GM23338 (cell line): ENCODE measurements at regions not wholly inside any gene's neighbourhood (a gene's known extent, or its start where the extent isn't known, plus 50 kb on each side); places are given as distances from the start of the nearest gene placed in this dataset.

Experiments used
- ATAC-seq: fragments of 200-7000 bp; cut with Tn5 transposase; 3 replicates; pipeline ENCODE4 v1.9.1; 2020
- DNase-seq: peaks from one replicate; pipeline ENCODE4 v3.0.0-alpha.2; 2015; ENCODE audit warnings: low spot score
- H2AFZ ChIP-seq: fragments of 200-600 bp; sonication (generic); 2 replicates; pipeline ENCODE4 v1.8.0; 2016; ENCODE audit warnings: antibody characterized with exemption, mild to moderate bottlenecking, moderate library complexity
- H3F3A ChIP-seq: fragments of 200-600 bp; sonication (generic); replicated peaks from 2 replicates; pipeline ENCODE4 v1.8.0; 2017; ENCODE audit warnings: antibody characterized with exemption, mixed run types, low read depth
- H3K27ac ChIP-seq: fragments of 200-600 bp; sonication (generic); 2 replicates; pipeline ENCODE4 v1.6.1; 2016; ENCODE audit warnings: low read depth
- H3K27me3 ChIP-seq: fragments of 200-600 bp; sonication (generic); 2 replicates; pipeline ENCODE4 v1.8.0; 2016; ENCODE audit warnings: mild to moderate bottlenecking, mixed run types, moderate library complexity; ENCODE audit not compliant: insufficient read depth
- H3K36me3 ChIP-seq: fragments of 200-600 bp; sonication (generic); 2 replicates; pipeline ENCODE4 v1.8.0; 2016; ENCODE audit warnings: mild to moderate bottlenecking; ENCODE audit not compliant: insufficient read depth
- H3K4me1 ChIP-seq: fragments of 200-600 bp; sonication (generic); 2 replicates; pipeline ENCODE4 v1.8.0; 2016; ENCODE audit warnings: mild to moderate bottlenecking, moderate library complexity; ENCODE audit not compliant: insufficient read depth
- H3K4me2 ChIP-seq: fragments of 200-600 bp; sonication (generic); 2 replicates; pipeline ENCODE4 v1.7.1; 2017; ENCODE audit warnings: mixed run types
- H3K4me3 ChIP-seq: fragments of 200-600 bp; sonication (generic); 2 replicates; pipeline ENCODE4 v1.6.1; 2016; ENCODE audit warnings: mixed run types
- H3K79me2 ChIP-seq: fragments of 200-600 bp; sonication (generic); replicated peaks from 2 replicates; pipeline ENCODE4 v1.8.0; 2017; ENCODE audit warnings: mild to moderate bottlenecking; ENCODE audit not compliant: insufficient read depth
- H3K9me2 ChIP-seq: fragments of 200-600 bp; sonication (generic); 2 replicates; pipeline ENCODE4 v1.8.0; 2017; ENCODE audit not compliant: insufficient read depth
- H4K20me1 ChIP-seq: fragments of 200-600 bp; sonication (generic); replicated peaks from 2 replicates; pipeline ENCODE4 v1.8.0; 2017; ENCODE audit warnings: mild to moderate bottlenecking; ENCODE audit not compliant: insufficient read depth
- H3K27ac Mint-ChIP-seq: 2 replicates; pipeline ENCODE4 v1.8.0; 2020; ENCODE audit warnings: inconsistent platforms, mild to moderate bottlenecking, moderate library complexity, mixed read lengths
- H3K27me3 Mint-ChIP-seq: 3 replicates; pipeline ENCODE4 v1.8.0; 2022; ENCODE audit warnings: low read depth, mild to moderate bottlenecking, moderate library complexity, mixed read lengths, inconsistent platforms; ENCODE audit not compliant: insufficient read depth, poor library complexity
- H3K36me3 Mint-ChIP-seq: 3 replicates; pipeline ENCODE4 v1.8.0; 2021; ENCODE audit warnings: low read depth, mild to moderate bottlenecking, inconsistent platforms, moderate library complexity, mixed read lengths
- H3K4me1 Mint-ChIP-seq: 3 replicates; pipeline ENCODE4 v1.8.0; 2020; ENCODE audit warnings: mild to moderate bottlenecking, inconsistent platforms, mixed read lengths
- H3K4me3 Mint-ChIP-seq: 3 replicates; pipeline ENCODE4 v1.8.0; 2021; ENCODE audit warnings: moderate library complexity, mild to moderate bottlenecking, inconsistent platforms, mixed read lengths
- H3K9me3 Mint-ChIP-seq: 3 replicates; pipeline ENCODE4 v1.8.0; 2020; ENCODE audit warnings: moderate library complexity, mild to moderate bottlenecking, inconsistent platforms, mixed read lengths
- CREB1 ChIP-seq: fragments of 250-450 bp; sonication (Bioruptor Pico); IDR thresholded peaks from 2 replicates; pipeline ENCODE4 v1.5.0; 2020; ENCODE audit warnings: low read depth, mild to moderate bottlenecking, moderate library complexity
- EZH2 ChIP-seq: fragments of 200-600 bp; sonication (generic); IDR thresholded peaks from one replicate; pipeline ENCODE4 v1.8.0; 2017; ENCODE audit warnings: antibody characterized with exemption, mild to moderate bottlenecking, low read depth; ENCODE audit not compliant: unreplicated experiment
- EZH2phosphoT487 ChIP-seq: fragments of 200-600 bp; sonication (generic); IDR thresholded peaks from one replicate; pipeline ENCODE4 v1.8.1; 2018; ENCODE audit warnings: antibody characterized with exemption; ENCODE audit not compliant: unreplicated experiment
- JUNB ChIP-seq: IDR thresholded peaks from one replicate; pipeline ENCODE4 v1.6.1; 2016; ENCODE audit warnings: antibody characterized with exemption; ENCODE audit not compliant: unreplicated experiment
- NANOG ChIP-seq: IDR thresholded peaks from 2 replicates; pipeline ENCODE4 v1.6.1; 2016; ENCODE audit warnings: antibody characterized with exemption, borderline replicate concordance
- POLR2AphosphoS5 ChIP-seq: IDR thresholded peaks from 2 replicates; pipeline ENCODE4 v1.6.1; 2016; ENCODE audit warnings: antibody characterized with exemption, low read depth
- STAT1 ChIP-seq: IDR thresholded peaks from one replicate; pipeline ENCODE4 v1.6.1; 2016; ENCODE audit warnings: antibody characterized with exemption; ENCODE audit not compliant: unreplicated experiment
- ZNF114 ChIP-seq: fragments of 250-450 bp; sonication (Bioruptor Pico); IDR thresholded peaks from 2 replicates; pipeline ENCODE4 v1.5.0; 2020; ENCODE audit warnings: mild to moderate bottlenecking, moderate library complexity
- ZNF331 ChIP-seq: fragments of 250-450 bp; sonication (Bioruptor Pico); IDR thresholded peaks from 2 replicates; pipeline ENCODE4 v1.5.0; 2020; ENCODE audit warnings: low read depth, mild to moderate bottlenecking, moderate library complexity
- TF ChIP-seq, protein P1 (sequence below): IDR thresholded peaks from one replicate; pipeline ENCODE4 v1.6.1; 2018; ENCODE audit warnings: antibody characterized with exemption; ENCODE audit not compliant: unreplicated experiment
- TF ChIP-seq, protein P2 (sequence below): IDR thresholded peaks from 2 replicates; pipeline ENCODE4 v1.6.1; 2016; ENCODE audit warnings: antibody characterized with exemption
- TF ChIP-seq, protein P3 (sequence below): fragments of 250-450 bp; sonication (Bioruptor Pico); IDR thresholded peaks from 2 replicates; pipeline ENCODE4 v1.5.0; 2020; ENCODE audit warnings: mild to moderate bottlenecking, moderate library complexity
- TF ChIP-seq, protein P4 (sequence below), 2 experiments: fragments of 200-600 bp in 1 of 2; sonication (generic) in 1 of 2; conservative IDR thresholded peaks; 2 replicates each; pipeline versions ENCODE4 v1.5.1 to v1.6.1; 2016 to 2017; ENCODE audit warnings: antibody characterized with exemption in 2 of 2, low read depth in 2 of 2, mild to moderate bottlenecking in 2 of 2, moderate library complexity in 1 of 2

DNA sequence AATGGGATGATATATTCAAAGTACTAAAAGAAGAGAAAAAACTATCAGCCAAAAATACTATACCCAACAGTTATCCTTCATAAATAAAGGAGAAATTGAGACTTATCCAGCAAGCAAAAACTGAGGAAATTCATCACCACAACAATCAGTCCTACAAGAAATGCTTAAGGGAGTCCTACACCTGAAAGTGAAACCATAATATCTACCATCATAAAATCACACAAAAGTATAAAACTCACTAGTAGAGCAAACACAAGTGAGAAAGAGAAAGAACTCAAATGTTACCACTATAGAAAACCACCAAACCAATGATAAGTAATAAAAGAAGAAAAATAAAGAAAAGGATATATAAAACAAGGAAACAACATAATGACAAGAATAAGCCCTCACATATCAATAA lies 103.6 kb upstream of the NEO1 start (continued):
- no peak for TF ChIP-seq EZH2phosphoT487

DNA sequence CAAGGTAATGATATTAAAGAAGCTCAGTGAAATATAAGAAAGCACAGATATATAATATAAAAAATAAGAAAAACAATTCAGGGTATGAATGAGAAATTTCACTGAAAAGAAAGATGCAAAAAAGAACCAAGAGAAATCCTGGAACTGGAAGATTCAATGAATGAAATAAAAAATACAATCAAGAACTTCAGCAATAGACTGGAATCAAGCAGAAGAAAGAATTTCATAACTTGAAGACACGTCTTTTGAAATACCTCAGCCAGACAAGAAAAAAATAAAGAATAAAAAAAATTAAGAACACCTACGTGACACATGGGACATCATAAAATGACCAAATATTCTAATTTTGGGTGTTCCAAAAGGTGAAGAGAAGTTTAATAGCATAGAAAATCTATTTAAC lies 104.6 kb upstream of the NEO1 start:
- no peaks in the 10 kb centered on the region for H3K36me3 ChIP-seq
- Mint-ChIP-seq H3K9me3 (no peaks in the 10 kb centered on the region), H3K4me1 (no peaks in the 10 kb centered on the region), H3K36me3 (no peaks in the 10 kb centered on the region), H3K4me3 (no peak overlapping the region), H3K27me3 (peaks cover 5% of the 10 kb centered on the region), H3K27ac (no peak overlapping the region)
- TF ChIP-seq EZH2phosphoT487: no peak
- TF ChIP-seq, protein P1, sequence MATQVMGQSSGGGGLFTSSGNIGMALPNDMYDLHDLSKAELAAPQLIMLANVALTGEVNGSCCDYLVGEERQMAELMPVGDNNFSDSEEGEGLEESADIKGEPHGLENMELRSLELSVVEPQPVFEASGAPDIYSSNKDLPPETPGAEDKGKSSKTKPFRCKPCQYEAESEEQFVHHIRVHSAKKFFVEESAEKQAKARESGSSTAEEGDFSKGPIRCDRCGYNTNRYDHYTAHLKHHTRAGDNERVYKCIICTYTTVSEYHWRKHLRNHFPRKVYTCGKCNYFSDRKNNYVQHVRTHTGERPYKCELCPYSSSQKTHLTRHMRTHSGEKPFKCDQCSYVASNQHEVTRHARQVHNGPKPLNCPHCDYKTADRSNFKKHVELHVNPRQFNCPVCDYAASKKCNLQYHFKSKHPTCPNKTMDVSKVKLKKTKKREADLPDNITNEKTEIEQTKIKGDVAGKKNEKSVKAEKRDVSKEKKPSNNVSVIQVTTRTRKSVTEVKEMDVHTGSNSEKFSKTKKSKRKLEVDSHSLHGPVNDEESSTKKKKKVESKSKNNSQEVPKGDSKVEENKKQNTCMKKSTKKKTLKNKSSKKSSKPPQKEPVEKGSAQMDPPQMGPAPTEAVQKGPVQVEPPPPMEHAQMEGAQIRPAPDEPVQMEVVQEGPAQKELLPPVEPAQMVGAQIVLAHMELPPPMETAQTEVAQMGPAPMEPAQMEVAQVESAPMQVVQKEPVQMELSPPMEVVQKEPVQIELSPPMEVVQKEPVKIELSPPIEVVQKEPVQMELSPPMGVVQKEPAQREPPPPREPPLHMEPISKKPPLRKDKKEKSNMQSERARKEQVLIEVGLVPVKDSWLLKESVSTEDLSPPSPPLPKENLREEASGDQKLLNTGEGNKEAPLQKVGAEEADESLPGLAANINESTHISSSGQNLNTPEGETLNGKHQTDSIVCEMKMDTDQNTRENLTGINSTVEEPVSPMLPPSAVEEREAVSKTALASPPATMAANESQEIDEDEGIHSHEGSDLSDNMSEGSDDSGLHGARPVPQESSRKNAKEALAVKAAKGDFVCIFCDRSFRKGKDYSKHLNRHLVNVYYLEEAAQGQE: no peak
- no peak for TF ChIP-seq ZNF331 (CRISPR knock-in tag)
- no peak for TF ChIP-seq STAT1
- TF ChIP-seq NANOG: no peak
- no peak for TF ChIP-seq EZH2
- TF ChIP-seq, protein P2, sequence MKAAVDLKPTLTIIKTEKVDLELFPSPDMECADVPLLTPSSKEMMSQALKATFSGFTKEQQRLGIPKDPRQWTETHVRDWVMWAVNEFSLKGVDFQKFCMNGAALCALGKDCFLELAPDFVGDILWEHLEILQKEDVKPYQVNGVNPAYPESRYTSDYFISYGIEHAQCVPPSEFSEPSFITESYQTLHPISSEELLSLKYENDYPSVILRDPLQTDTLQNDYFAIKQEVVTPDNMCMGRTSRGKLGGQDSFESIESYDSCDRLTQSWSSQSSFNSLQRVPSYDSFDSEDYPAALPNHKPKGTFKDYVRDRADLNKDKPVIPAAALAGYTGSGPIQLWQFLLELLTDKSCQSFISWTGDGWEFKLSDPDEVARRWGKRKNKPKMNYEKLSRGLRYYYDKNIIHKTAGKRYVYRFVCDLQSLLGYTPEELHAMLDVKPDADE: no peak
- no peak for TF ChIP-seq ZNF114 (CRISPR knock-in tag)
- TF ChIP-seq JUNB: no peak
- TF ChIP-seq, protein P3, sequence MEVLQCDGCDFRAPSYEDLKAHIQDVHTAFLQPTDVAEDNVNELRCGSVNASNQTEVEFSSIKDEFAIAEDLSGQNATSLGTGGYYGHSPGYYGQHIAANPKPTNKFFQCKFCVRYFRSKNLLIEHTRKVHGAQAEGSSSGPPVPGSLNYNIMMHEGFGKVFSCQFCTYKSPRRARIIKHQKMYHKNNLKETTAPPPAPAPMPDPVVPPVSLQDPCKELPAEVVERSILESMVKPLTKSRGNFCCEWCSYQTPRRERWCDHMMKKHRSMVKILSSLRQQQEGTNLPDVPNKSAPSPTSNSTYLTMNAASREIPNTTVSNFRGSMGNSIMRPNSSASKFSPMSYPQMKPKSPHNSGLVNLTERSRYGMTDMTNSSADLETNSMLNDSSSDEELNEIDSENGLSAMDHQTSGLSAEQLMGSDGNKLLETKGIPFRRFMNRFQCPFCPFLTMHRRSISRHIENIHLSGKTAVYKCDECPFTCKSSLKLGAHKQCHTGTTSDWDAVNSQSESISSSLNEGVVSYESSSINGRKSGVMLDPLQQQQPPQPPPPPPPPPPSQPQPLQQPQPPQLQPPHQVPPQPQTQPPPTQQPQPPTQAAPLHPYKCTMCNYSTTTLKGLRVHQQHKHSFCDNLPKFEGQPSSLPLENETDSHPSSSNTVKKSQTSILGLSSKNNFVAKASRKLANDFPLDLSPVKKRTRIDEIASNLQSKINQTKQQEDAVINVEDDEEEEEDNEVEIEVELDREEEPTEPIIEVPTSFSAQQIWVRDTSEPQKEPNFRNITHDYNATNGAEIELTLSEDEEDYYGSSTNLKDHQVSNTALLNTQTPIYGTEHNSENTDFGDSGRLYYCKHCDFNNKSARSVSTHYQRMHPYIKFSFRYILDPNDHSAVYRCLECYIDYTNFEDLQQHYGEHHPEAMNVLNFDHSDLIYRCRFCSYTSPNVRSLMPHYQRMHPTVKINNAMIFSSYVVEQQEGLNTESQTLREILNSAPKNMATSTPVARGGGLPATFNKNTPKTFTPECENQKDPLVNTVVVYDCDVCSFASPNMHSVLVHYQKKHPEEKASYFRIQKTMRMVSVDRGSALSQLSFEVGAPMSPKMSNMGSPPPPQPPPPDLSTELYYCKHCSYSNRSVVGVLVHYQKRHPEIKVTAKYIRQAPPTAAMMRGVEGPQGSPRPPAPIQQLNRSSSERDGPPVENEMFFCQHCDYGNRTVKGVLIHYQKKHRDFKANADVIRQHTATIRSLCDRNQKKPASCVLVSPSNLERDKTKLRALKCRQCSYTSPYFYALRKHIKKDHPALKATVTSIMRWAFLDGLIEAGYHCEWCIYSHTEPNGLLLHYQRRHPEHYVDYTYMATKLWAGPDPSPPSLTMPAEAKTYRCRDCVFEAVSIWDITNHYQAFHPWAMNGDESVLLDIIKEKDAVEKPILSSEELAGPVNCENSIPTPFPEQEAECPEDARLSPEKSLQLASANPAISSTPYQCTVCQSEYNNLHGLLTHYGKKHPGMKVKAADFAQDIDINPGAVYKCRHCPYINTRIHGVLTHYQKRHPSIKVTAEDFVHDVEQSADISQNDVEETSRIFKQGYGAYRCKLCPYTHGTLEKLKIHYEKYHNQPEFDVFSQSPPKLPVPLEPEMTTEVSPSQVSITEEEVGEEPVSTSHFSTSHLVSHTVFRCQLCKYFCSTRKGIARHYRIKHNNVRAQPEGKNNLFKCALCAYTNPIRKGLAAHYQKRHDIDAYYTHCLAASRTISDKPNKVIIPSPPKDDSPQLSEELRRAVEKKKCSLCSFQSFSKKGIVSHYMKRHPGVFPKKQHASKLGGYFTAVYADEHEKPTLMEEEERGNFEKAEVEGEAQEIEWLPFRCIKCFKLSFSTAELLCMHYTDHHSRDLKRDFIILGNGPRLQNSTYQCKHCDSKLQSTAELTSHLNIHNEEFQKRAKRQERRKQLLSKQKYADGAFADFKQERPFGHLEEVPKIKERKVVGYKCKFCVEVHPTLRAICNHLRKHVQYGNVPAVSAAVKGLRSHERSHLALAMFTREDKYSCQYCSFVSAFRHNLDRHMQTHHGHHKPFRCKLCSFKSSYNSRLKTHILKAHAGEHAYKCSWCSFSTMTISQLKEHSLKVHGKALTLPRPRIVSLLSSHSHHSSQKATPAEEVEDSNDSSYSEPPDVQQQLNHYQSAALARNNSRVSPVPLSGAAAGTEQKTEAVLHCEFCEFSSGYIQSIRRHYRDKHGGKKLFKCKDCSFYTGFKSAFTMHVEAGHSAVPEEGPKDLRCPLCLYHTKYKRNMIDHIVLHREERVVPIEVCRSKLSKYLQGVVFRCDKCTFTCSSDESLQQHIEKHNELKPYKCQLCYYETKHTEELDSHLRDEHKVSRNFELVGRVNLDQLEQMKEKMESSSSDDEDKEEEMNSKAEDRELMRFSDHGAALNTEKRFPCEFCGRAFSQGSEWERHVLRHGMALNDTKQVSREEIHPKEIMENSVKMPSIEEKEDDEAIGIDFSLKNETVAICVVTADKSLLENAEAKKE (CRISPR knock-in tag): no peak
- TF ChIP-seq CREB1 (CRISPR knock-in tag): no peak
- TF ChIP-seq, protein P4, sequence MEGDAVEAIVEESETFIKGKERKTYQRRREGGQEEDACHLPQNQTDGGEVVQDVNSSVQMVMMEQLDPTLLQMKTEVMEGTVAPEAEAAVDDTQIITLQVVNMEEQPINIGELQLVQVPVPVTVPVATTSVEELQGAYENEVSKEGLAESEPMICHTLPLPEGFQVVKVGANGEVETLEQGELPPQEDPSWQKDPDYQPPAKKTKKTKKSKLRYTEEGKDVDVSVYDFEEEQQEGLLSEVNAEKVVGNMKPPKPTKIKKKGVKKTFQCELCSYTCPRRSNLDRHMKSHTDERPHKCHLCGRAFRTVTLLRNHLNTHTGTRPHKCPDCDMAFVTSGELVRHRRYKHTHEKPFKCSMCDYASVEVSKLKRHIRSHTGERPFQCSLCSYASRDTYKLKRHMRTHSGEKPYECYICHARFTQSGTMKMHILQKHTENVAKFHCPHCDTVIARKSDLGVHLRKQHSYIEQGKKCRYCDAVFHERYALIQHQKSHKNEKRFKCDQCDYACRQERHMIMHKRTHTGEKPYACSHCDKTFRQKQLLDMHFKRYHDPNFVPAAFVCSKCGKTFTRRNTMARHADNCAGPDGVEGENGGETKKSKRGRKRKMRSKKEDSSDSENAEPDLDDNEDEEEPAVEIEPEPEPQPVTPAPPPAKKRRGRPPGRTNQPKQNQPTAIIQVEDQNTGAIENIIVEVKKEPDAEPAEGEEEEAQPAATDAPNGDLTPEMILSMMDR (conservative IDR thresholded peaks at IDR 0.05; ENCODE audit: low read depth in 2 of 2): no peak
- no peak for TF ChIP-seq POLR2AphosphoS5
- ATAC-seq: no peak
- no peak overlapping the region for H2AFZ ChIP-seq
- no peak overlapping the region for H3K4me2 ChIP-seq
- no peak overlapping the region for H3K4me3 ChIP-seq
- H3K27me3 ChIP-seq: no peaks in the 10 kb centered on the region
- no peaks in the 10 kb centered on the region for H3F3A ChIP-seq
- DNase-seq: no peak
- H3K9me2 ChIP-seq: no peaks in the 10 kb centered on the region
- H3K79me2 ChIP-seq: no peaks in the 10 kb centered on the region
- no peaks in the 10 kb centered on the region for H3K4me1 ChIP-seq
- no peak overlapping the region for H3K27ac ChIP-seq
- H4K20me1 ChIP-seq: no peaks in the 10 kb centered on the region
